Neural progenitor cell (in vitro differentiated cells): ENCODE measurements at regions not wholly inside any gene's neighbourhood (a gene's known extent, or its start where the extent isn't known, plus 50 kb on each side); places are given as distances from the start of the nearest gene placed in this dataset.

Experiments
- DNase-seq: peaks from one replicate; pipeline ENCODE4 v3.0.0-alpha.2; 2016; ENCODE audit warnings: low spot score
- H2AFZ ChIP-seq: fragments of 200-600 bp; sonication (generic); replicated peaks from 2 replicates; pipeline ENCODE4 v1.6.1; 2016; ENCODE audit warnings: antibody characterized with exemption
- H3F3A ChIP-seq: fragments of 200-600 bp; sonication (generic); 2 replicates; pipeline ENCODE4 v1.6.1; 2016; ENCODE audit warnings: antibody characterized with exemption, low read depth
- H3K27ac ChIP-seq: fragments of 200-600 bp; sonication (generic); 2 replicates; pipeline ENCODE4 v1.5.1; 2016; ENCODE audit warnings: mild to moderate bottlenecking
- H3K27me3 ChIP-seq: fragments of 200-600 bp; sonication (generic); 2 replicates; pipeline ENCODE4 v1.6.1; 2016; ENCODE audit warnings: mild to moderate bottlenecking, moderate library complexity
- H3K36me3 ChIP-seq: fragments of 200-600 bp; sonication (generic); 2 replicates; pipeline ENCODE4 v1.5.1; 2016
- H3K4me1 ChIP-seq: fragments of 200-600 bp; sonication (generic); 2 replicates; pipeline ENCODE4 v1.6.1; 2016; ENCODE audit warnings: mixed run types
- H3K4me2 ChIP-seq: fragments of 200-600 bp; sonication (generic); 2 replicates; pipeline ENCODE4 v1.6.1; 2016
- H3K4me3 ChIP-seq: fragments of 200-600 bp; sonication (generic); 2 replicates; pipeline ENCODE4 v1.5.1; 2016
- H3K79me2 ChIP-seq: fragments of 200-600 bp; sonication (generic); 2 replicates; pipeline ENCODE4 v1.6.1; 2016; ENCODE audit warnings: low read depth
- H3K9ac ChIP-seq: fragments of 200-600 bp; sonication (generic); 2 replicates; pipeline ENCODE4 v1.6.1; 2016
- H3K9me3 ChIP-seq: fragments of 200-600 bp; sonication (generic); 2 replicates; pipeline ENCODE4 v1.5.1; 2016; ENCODE audit warnings: low read depth
- H4K20me1 ChIP-seq: fragments of 200-600 bp; sonication (generic); 2 replicates; pipeline ENCODE4 v1.6.1; 2016; ENCODE audit warnings: low read depth
- H3K27ac Mint-ChIP-seq: 3 replicates; pipeline ENCODE4 v1.8.0; 2021; ENCODE audit warnings: mixed read lengths
- H3K27me3 Mint-ChIP-seq: 2 replicates; pipeline ENCODE4 v1.8.0; 2022; ENCODE audit warnings: low read depth, mild to moderate bottlenecking, inconsistent platforms, moderate library complexity, mixed read lengths; ENCODE audit not compliant: insufficient read depth
- H3K36me3 Mint-ChIP-seq: 3 replicates; pipeline ENCODE4 v1.8.0; 2021; ENCODE audit warnings: mixed read lengths
- H3K4me1 Mint-ChIP-seq: 3 replicates; pipeline ENCODE4 v1.8.0; 2021; ENCODE audit warnings: mixed read lengths
- H3K4me3 Mint-ChIP-seq: 3 replicates; pipeline ENCODE4 v1.8.0; 2021; ENCODE audit warnings: mild to moderate bottlenecking, moderate library complexity, mixed read lengths
- H3K9me3 Mint-ChIP-seq: 3 replicates; pipeline ENCODE4 v1.8.0; 2020; ENCODE audit warnings: mixed read lengths
- EZH2 ChIP-seq: fragments of 200-600 bp; sonication (generic); IDR thresholded peaks from 2 replicates; pipeline ENCODE4 v1.6.1; 2017; ENCODE audit warnings: antibody characterized with exemption, mild to moderate bottlenecking, moderate library complexity
- EZH2phosphoT487 ChIP-seq: fragments of 200-600 bp; sonication (generic); IDR thresholded peaks from 2 replicates; pipeline ENCODE4 v1.6.1; 2017; ENCODE audit warnings: antibody characterized with exemption
- TF ChIP-seq, protein P1 (sequence below): fragments of 200-600 bp; sonication (generic); IDR thresholded peaks from 2 replicates; pipeline ENCODE4 v1.5.1; 2017; ENCODE audit warnings: antibody characterized with exemption, mild to moderate bottlenecking

DNA sequence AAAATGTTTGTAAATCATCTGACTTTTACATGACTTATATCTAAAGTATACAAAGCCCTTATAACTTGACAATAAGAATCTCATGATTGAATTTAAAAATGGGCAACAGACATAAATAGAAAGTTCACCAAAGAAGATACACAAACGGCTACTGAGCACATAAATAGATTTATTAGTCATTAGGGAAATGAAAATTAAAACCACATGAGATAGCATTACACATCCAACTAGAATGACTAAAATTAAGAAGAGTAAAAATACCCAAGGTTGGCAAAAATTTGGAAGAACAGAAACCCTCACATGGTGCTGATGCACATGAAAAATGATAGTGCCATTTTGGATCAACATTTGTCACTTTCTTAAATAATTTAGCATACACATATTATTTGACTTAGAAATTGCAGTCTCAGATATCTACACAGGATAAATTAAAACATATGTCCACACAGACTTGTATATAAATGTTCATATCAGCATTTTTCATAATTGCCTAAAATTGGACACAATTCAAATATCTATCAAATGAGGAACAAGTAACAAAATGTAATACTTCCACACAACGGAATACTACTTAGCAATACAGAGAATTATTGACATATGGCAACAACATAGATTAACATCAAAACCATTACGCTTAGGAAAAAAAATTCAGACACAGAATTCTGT lies 359.1 kb upstream of the DAB2 start:
- Histone ChIP-seq H3F3A (no peaks in the 10 kb centered on the region), H3K36me3 (no peaks in the 10 kb centered on the region), H3K4me3 (no peak overlapping the region), H3K9ac (no peak overlapping the region), H3K4me1 (peaks cover 5% of the 10 kb centered on the region), H3K27ac (no peak overlapping the region), H2AFZ (no peak overlapping the region), H3K27me3 (no peaks in the 10 kb centered on the region), H3K9me3 (no peaks in the 10 kb centered on the region), H3K4me2 (no peak overlapping the region), H3K79me2 (no peaks in the 10 kb centered on the region), H4K20me1 (no peaks in the 10 kb centered on the region)
- Mint-ChIP-seq H3K4me3 (no peak overlapping the region), H3K36me3 (peaks cover 3% of the 10 kb centered on the region), H3K4me1 (no peaks in the 10 kb centered on the region), H3K9me3 (peaks cover 8% of the 10 kb centered on the region), H3K27me3 (no peaks in the 10 kb centered on the region), H3K27ac (no peak overlapping the region)
- no peak for DNase-seq
- TF ChIP-seq EZH2phosphoT487 (no peak), EZH2 (no peak)
- TF ChIP-seq, protein P1, sequence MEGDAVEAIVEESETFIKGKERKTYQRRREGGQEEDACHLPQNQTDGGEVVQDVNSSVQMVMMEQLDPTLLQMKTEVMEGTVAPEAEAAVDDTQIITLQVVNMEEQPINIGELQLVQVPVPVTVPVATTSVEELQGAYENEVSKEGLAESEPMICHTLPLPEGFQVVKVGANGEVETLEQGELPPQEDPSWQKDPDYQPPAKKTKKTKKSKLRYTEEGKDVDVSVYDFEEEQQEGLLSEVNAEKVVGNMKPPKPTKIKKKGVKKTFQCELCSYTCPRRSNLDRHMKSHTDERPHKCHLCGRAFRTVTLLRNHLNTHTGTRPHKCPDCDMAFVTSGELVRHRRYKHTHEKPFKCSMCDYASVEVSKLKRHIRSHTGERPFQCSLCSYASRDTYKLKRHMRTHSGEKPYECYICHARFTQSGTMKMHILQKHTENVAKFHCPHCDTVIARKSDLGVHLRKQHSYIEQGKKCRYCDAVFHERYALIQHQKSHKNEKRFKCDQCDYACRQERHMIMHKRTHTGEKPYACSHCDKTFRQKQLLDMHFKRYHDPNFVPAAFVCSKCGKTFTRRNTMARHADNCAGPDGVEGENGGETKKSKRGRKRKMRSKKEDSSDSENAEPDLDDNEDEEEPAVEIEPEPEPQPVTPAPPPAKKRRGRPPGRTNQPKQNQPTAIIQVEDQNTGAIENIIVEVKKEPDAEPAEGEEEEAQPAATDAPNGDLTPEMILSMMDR: no peak

DNA sequence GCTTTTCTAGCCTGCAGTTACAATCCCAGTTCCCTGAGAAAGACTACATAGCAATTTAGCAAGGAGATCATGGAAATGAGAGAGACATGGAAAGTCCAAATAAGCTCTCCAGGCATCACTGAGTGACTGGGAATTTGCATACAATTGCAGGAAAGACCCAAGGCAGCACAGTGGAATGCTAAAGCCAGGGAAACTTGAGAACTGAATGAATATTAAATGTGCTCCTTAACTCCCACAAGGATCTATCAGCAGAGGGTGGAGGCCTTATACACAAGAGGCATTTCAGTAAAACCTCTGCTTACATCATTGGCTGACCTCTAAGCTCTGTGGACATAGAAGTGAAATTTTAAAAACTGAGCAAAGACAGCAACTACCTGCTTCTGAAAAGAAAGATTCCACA lies 355.6 kb upstream of the DAB2 start:
- Mint-ChIP-seq H3K4me1 (no peaks in the 10 kb centered on the region), H3K4me3 (no peak overlapping the region), H3K27ac (no peak overlapping the region), H3K36me3 (no peaks in the 10 kb centered on the region), H3K27me3 (no peaks in the 10 kb centered on the region), H3K9me3 (no peaks in the 10 kb centered on the region)
- H4K20me1 ChIP-seq: no peaks in the 10 kb centered on the region
- no peaks in the 10 kb centered on the region for H3F3A ChIP-seq
- TF ChIP-seq EZH2 (no peak), EZH2phosphoT487 (no peak)
- TF ChIP-seq, protein P1: no peak
- H3K36me3 ChIP-seq: no peaks in the 10 kb centered on the region
- H3K4me3 ChIP-seq: no peak overlapping the region
- H3K9me3 ChIP-seq: no peaks in the 10 kb centered on the region
- H3K9ac ChIP-seq: no peak overlapping the region
- H3K27me3 ChIP-seq: no peaks in the 10 kb centered on the region
- peaks cover 5% of the 10 kb centered on the region for H3K4me1 ChIP-seq
- H3K79me2 ChIP-seq: no peaks in the 10 kb centered on the region
- DNase-seq: peak; percentile 5
- no peak overlapping the region for H3K27ac ChIP-seq
- no peak overlapping the region for H3K4me2 ChIP-seq
- H2AFZ ChIP-seq: peak overlapping the region; percentile 86

DNA sequence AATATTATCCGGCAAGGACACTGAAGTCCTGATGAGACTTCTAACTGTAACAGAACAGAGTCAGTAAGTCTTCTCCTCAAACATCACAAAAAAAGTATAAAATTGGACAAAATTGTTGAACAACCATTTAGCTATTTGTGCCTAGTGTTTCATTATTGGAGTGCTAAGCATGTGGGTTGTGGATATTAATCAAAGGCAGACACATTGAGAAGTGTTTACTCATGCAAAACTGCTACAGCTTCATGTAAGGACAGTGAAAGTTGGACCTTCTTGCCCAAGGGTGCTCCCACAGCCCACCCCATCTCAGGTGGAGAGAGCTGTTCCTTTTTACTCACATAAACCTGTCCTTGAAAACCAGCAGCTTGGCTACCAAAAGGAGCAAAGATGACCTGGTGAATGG lies 355.1 kb upstream of the DAB2 start:
- H4K20me1 ChIP-seq: no peaks in the 10 kb centered on the region
- no peaks in the 10 kb centered on the region for H3K9me3 ChIP-seq
- H3K27me3 ChIP-seq: no peaks in the 10 kb centered on the region
- H3K27ac Mint-ChIP-seq: no peak overlapping the region
- no peaks in the 10 kb centered on the region for H3K36me3 ChIP-seq
- no peaks in the 10 kb centered on the region for H3K36me3 Mint-ChIP-seq
- peak overlapping the region; percentile 86 for H2AFZ ChIP-seq
- no peaks in the 10 kb centered on the region for H3K9me3 Mint-ChIP-seq
- no peaks in the 10 kb centered on the region for H3K4me1 Mint-ChIP-seq
- no peak for DNase-seq
- no peak overlapping the region for H3K9ac ChIP-seq
- H3K27ac ChIP-seq: no peak overlapping the region
- no peak overlapping the region for H3K4me2 ChIP-seq
- no peak for TF ChIP-seq EZH2
- TF ChIP-seq, protein P1: no peak
- no peak for TF ChIP-seq EZH2phosphoT487
- H3K4me3 ChIP-seq: no peak overlapping the region
- H3K79me2 ChIP-seq: no peaks in the 10 kb centered on the region
- no peaks in the 10 kb centered on the region for H3F3A ChIP-seq
- H3K4me1 ChIP-seq: peaks cover 5% of the 10 kb centered on the region
- no peaks in the 10 kb centered on the region for H3K27me3 Mint-ChIP-seq
- H3K4me3 Mint-ChIP-seq: no peak overlapping the region
